ENCODE measurements at regions not wholly inside any gene's neighbourhood (a gene's known extent, or its start where the extent isn't known, plus 50 kb on each side); places are given as distances from the start of the nearest gene placed in this dataset.
A peak's percentile ranks its signal among the peaks of the same experiment; 100 is the strongest.

DNA sequence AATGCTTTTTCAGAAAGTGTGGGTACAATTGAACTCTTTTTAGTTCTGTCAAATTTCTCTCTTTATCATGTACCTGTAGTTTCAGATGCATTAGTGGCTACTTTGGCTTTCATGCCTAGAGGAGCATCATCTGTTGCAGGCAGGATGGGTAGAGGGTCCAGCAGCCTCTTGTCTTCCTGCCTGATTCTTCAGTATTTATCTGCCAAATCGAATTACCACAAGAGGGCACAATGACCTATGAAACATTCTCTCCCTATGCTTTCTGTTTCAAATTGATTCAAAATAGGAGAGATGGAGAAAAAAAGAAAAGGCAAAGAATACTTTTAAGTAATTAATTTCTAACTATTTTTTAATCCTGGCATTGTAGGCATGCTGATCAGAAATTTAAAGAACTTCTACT is 477.2 kb downstream of the TRIB2 start:
- Histone ChIP-seq H3K27me3 (no peaks in the 10 kb centered on the region), H3K36me3 (no peaks in the 10 kb centered on the region), H3K9me3 (no peaks in the 10 kb centered on the region), H3K4me3 (no peak overlapping the region), H3K27ac (no peak overlapping the region), H3K4me1 (no peaks in the 10 kb centered on the region)
- TF ChIP-seq, protein P1, sequence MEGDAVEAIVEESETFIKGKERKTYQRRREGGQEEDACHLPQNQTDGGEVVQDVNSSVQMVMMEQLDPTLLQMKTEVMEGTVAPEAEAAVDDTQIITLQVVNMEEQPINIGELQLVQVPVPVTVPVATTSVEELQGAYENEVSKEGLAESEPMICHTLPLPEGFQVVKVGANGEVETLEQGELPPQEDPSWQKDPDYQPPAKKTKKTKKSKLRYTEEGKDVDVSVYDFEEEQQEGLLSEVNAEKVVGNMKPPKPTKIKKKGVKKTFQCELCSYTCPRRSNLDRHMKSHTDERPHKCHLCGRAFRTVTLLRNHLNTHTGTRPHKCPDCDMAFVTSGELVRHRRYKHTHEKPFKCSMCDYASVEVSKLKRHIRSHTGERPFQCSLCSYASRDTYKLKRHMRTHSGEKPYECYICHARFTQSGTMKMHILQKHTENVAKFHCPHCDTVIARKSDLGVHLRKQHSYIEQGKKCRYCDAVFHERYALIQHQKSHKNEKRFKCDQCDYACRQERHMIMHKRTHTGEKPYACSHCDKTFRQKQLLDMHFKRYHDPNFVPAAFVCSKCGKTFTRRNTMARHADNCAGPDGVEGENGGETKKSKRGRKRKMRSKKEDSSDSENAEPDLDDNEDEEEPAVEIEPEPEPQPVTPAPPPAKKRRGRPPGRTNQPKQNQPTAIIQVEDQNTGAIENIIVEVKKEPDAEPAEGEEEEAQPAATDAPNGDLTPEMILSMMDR (IDR thresholded peaks at IDR 0.05): peak in 1 of 5 experiments; percentile 11
- TF ChIP-seq POLR2AphosphoS5 (IDR thresholded peaks at IDR 0.05): no peak
- WGBS, 2 donors (ENCODE audit: low coverage in 1 of 2): 0 to 13% methylated on average over 1 of the region's 1 CpG
- intact Hi-C loops (cut with DNase I; ENCODE audit: low total_unique reads) (no loop called here), in situ Hi-C loops (cut with MboI; ENCODE audit: low pct_ligation_motif_present in 1 of 4, low pct_unique_long_range_greater_than_20kb in 1 of 4, low sequenced_read_pairs in 3 of 4) (no loop called here)
- DNase-seq: no peak

DNA sequence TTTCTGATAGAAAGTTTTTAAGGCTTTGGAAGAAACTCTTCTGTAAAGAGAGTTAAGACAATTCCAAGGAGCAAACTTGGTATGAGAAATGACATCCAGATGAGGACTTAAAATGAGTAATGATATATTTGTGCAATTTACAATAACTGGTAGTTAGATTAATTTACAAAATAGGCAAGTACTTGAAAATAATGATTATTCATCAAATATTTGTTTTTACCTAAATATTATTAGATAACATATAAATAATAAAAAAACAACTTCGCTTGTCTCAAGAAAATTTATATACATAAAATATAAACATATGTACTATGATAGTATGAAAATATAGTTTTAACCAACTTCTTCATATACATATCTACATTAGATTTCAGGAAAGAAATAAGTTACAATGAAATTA is 478.5 kb downstream of the TRIB2 start:
- Histone ChIP-seq H3K27ac (no peak overlapping the region), H3K4me3 (no peak overlapping the region), H3K27me3 (no peaks in the 10 kb centered on the region), H3K36me3 (no peaks in the 10 kb centered on the region), H3K9me3 (no peaks in the 10 kb centered on the region), H3K4me1 (no peaks in the 10 kb centered on the region)
- TF ChIP-seq, protein P1 (IDR thresholded peaks at IDR 0.05): no peak
- TF ChIP-seq EP300 (IDR thresholded peaks at IDR 0.05; ENCODE audit: low read depth) (no peak), POLR2AphosphoS5 (IDR thresholded peaks at IDR 0.05) (no peak), POLR2A (IDR thresholded peaks at IDR 0.05) (no peak)
- intact Hi-C loops (cut with DNase I; ENCODE audit: low total_unique reads): no loop called here
- DNase-seq: no peak
- 76 to 100% methylated on average over 1 of the region's 1 CpG for WGBS, 2 donors (ENCODE audit: low coverage in 1 of 2)
- in situ Hi-C loops (cut with MboI; ENCODE audit: low pct_ligation_motif_present in 1 of 4, low pct_unique_long_range_greater_than_20kb in 1 of 4, low sequenced_read_pairs in 3 of 4): no loop called here

DNA sequence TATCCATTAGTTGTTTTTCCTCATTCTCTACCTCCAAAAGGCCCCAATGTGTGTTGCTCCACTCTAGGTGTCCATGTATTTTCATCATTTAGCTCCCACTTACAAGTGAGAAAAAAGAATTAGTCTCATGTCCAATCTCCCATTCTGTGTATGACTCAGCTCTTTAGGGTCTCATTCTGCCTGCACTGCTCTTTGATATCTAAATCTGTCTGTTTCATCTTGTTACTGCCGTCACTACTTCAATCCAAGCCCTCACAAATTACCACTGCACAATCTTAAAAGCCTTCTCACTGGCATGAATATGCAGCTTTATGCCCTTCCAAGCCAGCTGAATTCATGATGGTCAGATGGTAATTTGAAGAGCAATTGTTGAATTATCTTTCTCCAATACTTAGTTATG is 480.5 kb downstream of the TRIB2 start:
- 68 to 86% methylated on average over 1 of the region's 1 CpG for WGBS, 2 donors (ENCODE audit: low coverage in 1 of 2)

DNA sequence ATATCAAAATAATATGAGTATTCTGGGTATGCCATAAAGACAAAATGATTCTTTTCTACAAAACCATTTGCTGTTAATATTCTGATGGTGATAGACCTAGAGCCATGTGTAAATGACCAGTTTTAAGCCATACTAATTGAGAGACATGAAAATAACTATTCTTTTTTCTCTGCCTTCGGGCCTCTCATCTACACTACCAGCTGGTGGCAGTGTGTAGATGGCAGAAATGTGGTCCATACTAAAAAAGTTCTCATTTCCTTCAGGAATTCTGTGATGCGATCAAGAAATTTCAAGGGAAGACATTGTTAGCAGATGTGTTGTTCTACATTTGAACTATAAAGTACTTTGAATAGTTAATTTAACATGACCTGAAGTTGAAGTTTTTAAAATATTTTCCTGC is 485.2 kb downstream of the TRIB2 start:
- H3K27me3 ChIP-seq: no peaks in the 10 kb centered on the region
- H3K4me1 ChIP-seq: no peaks in the 10 kb centered on the region
- TF ChIP-seq POLR2A (IDR thresholded peaks at IDR 0.05) (no peak), EP300 (IDR thresholded peaks at IDR 0.05; ENCODE audit: low read depth) (no peak), POLR2AphosphoS5 (IDR thresholded peaks at IDR 0.05) (no peak)
- TF ChIP-seq, protein P1 (IDR thresholded peaks at IDR 0.05): no peak
- no peak overlapping the region for H3K4me3 ChIP-seq
- intact Hi-C loops (cut with DNase I; ENCODE audit: low total_unique reads) (no loop called here), in situ Hi-C loops (cut with MboI; ENCODE audit: low pct_ligation_motif_present in 1 of 4, low pct_unique_long_range_greater_than_20kb in 1 of 4, low sequenced_read_pairs in 3 of 4) (no loop called here)
- H3K9me3 ChIP-seq: no peaks in the 10 kb centered on the region
- no peaks in the 10 kb centered on the region for H3K36me3 ChIP-seq
- DNase-seq: no peak
- 58 to 61% methylated on average over 2 of the region's 2 CpGs for WGBS, 2 donors (ENCODE audit: low coverage in 1 of 2)
- no peak overlapping the region for H3K27ac ChIP-seq

More for the DNA sequence above, 480.5 kb downstream of the TRIB2 start:
- Histone ChIP-seq H3K9me3 (no peaks in the 10 kb centered on the region), H3K27me3 (no peaks in the 10 kb centered on the region), H3K36me3 (no peaks in the 10 kb centered on the region), H3K4me3 (no peak overlapping the region), H3K4me1 (no peaks in the 10 kb centered on the region), H3K27ac (no peak overlapping the region)
- in situ Hi-C loops (cut with MboI; ENCODE audit: low pct_ligation_motif_present in 1 of 4, low pct_unique_long_range_greater_than_20kb in 1 of 4, low sequenced_read_pairs in 3 of 4) (no loop called here), intact Hi-C loops (cut with DNase I; ENCODE audit: low total_unique reads) (no loop called here)
- TF ChIP-seq, protein P1 (IDR thresholded peaks at IDR 0.05): no peak
- TF ChIP-seq EP300 (IDR thresholded peaks at IDR 0.05; ENCODE audit: low read depth) (no peak), POLR2A (IDR thresholded peaks at IDR 0.05) (no peak), POLR2AphosphoS5 (IDR thresholded peaks at IDR 0.05) (no peak)
- DNase-seq: no peak
